ENCODE measurements at regions not wholly inside any gene's neighbourhood (a gene's known extent, or its start where the extent isn't known, plus 50 kb on each side); places are given as distances from the start of the nearest gene placed in this dataset.

DNA sequence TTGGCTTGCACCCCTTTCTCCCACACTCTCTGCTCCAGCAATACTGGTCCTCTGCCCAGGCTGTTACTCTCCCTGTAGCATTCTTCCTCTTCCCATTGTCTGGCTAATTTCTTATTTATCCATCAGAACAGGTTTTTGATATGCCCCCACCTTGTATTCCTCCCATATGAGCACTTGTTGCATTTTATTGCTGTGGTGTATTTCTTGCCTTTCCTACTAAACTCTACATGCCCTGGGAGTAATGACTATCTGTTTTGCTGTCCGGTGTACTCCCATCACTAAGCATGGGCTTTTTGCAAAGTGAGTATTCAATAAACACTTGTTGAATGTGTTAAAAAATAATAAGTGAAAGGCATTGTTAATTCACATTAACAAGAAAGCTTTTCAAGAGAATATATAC is 104.3 kb upstream of the RANBP3L start:
- RAD21 ChIA-PET (ENCODE audit: low non-redundant PET in 1 of 2, low total read pairs in 2 of 2, uncharacterized antibody in 2 of 2, unreplicated experiment in 2 of 2): no interaction called here

DNA sequence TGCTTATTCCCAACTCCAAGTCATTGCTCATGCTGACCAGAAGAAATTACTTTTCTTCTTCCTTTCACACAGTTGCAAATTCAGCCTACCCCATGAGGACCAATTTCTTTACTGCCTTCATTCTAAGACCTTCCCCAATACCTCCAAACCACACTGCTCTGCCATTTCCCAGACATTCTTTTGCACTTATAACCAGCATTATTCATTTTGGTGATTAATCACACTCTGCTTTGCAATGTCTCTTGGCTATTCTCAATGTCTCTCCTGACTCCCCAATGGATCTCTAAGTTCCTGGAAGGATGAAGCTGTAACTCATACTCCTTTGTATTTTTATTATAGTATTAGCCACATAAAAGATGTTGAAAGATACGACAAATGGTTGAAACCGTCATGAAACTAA is 105.7 kb upstream of the RANBP3L start:
- TF ChIP-seq ELF1 (IDR thresholded peaks at IDR 0.05; ENCODE audit: borderline replicate concordance, low read depth): no peak
- no peak for TF ChIP-seq SP1 (IDR thresholded peaks at IDR 0.05; ENCODE audit: low read depth)
- no peak for TF ChIP-seq POLR2A (IDR thresholded peaks at IDR 0.05; ENCODE audit: borderline replicate concordance, extremely low read depth, insufficient read depth, insufficient read length)
- TF ChIP-seq, protein P1, sequence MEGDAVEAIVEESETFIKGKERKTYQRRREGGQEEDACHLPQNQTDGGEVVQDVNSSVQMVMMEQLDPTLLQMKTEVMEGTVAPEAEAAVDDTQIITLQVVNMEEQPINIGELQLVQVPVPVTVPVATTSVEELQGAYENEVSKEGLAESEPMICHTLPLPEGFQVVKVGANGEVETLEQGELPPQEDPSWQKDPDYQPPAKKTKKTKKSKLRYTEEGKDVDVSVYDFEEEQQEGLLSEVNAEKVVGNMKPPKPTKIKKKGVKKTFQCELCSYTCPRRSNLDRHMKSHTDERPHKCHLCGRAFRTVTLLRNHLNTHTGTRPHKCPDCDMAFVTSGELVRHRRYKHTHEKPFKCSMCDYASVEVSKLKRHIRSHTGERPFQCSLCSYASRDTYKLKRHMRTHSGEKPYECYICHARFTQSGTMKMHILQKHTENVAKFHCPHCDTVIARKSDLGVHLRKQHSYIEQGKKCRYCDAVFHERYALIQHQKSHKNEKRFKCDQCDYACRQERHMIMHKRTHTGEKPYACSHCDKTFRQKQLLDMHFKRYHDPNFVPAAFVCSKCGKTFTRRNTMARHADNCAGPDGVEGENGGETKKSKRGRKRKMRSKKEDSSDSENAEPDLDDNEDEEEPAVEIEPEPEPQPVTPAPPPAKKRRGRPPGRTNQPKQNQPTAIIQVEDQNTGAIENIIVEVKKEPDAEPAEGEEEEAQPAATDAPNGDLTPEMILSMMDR (IDR thresholded peaks at IDR 0.05 in 2 of 3, conservative IDR thresholded peaks at IDR 0.05 in 1 of 3; ENCODE audit: borderline replicate concordance in 1 of 3, insufficient read depth in 1 of 3, low read depth in 2 of 3, low read length in 2 of 3): no peak
- TF ChIP-seq, protein P2, sequence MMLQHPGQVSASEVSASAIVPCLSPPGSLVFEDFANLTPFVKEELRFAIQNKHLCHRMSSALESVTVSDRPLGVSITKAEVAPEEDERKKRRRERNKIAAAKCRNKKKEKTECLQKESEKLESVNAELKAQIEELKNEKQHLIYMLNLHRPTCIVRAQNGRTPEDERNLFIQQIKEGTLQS (IDR thresholded peaks at IDR 0.05): no peak
- no peak for TF ChIP-seq EGR1 (IDR thresholded peaks at IDR 0.05; ENCODE audit: low read depth)
- TF ChIP-seq CEBPB (IDR thresholded peaks at IDR 0.05; ENCODE audit: low read depth): no peak
- no peak for TF ChIP-seq FOSL1 (IDR thresholded peaks at IDR 0.05; ENCODE audit: low read depth)
- TF ChIP-seq CBX3 (IDR thresholded peaks at IDR 0.05; ENCODE audit: low read depth): no peak
- TF ChIP-seq JUND (IDR thresholded peaks at IDR 0.05): no peak
- no peak for TF ChIP-seq RAD21 (IDR thresholded peaks at IDR 0.05; ENCODE audit: low read depth)
- TF ChIP-seq SRF (IDR thresholded peaks at IDR 0.05; ENCODE audit: low read depth): no peak
- no peak for TF ChIP-seq ZFX (IDR thresholded peaks at IDR 0.05)
- TF ChIP-seq, protein P3, sequence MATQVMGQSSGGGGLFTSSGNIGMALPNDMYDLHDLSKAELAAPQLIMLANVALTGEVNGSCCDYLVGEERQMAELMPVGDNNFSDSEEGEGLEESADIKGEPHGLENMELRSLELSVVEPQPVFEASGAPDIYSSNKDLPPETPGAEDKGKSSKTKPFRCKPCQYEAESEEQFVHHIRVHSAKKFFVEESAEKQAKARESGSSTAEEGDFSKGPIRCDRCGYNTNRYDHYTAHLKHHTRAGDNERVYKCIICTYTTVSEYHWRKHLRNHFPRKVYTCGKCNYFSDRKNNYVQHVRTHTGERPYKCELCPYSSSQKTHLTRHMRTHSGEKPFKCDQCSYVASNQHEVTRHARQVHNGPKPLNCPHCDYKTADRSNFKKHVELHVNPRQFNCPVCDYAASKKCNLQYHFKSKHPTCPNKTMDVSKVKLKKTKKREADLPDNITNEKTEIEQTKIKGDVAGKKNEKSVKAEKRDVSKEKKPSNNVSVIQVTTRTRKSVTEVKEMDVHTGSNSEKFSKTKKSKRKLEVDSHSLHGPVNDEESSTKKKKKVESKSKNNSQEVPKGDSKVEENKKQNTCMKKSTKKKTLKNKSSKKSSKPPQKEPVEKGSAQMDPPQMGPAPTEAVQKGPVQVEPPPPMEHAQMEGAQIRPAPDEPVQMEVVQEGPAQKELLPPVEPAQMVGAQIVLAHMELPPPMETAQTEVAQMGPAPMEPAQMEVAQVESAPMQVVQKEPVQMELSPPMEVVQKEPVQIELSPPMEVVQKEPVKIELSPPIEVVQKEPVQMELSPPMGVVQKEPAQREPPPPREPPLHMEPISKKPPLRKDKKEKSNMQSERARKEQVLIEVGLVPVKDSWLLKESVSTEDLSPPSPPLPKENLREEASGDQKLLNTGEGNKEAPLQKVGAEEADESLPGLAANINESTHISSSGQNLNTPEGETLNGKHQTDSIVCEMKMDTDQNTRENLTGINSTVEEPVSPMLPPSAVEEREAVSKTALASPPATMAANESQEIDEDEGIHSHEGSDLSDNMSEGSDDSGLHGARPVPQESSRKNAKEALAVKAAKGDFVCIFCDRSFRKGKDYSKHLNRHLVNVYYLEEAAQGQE (IDR thresholded peaks at IDR 0.05; ENCODE audit: low read depth): no peak
- TF ChIP-seq EZH2 (IDR thresholded peaks at IDR 0.05): no peak
- no peak for TF ChIP-seq TCF7L2 (IDR thresholded peaks at IDR 0.05; ENCODE audit: borderline replicate concordance, extremely low read depth, insufficient read depth, insufficient read length)
- no peak for TF ChIP-seq SIN3A (IDR thresholded peaks at IDR 0.05; ENCODE audit: low read depth)
- H3K27ac ChIP-seq (ENCODE audit: low read depth, low read length): no peak overlapping the region
- ATAC-seq: no peak
- no peak for DNase-seq (ENCODE audit: low read depth, low spot score)
- no peak overlapping the region for H3K4me2 ChIP-seq (ENCODE audit: low read length)
- POLR2A ChIA-PET: no interaction called here
- H3K9me3 ChIP-seq (ENCODE audit: control insufficient read depth in 1 of 2, insufficient read depth in 1 of 2, low read depth in 1 of 2, low read length in 2 of 2): no peaks in the 10 kb centered on the region
- H3K4me1 ChIP-seq (ENCODE audit: control insufficient read depth in 1 of 2, insufficient read depth in 2 of 2, low read length in 2 of 2): no peaks in the 10 kb centered on the region
- no peaks in the 10 kb centered on the region for H3K9me2 ChIP-seq (ENCODE audit: insufficient read depth)
- H3K36me3 ChIP-seq (ENCODE audit: control insufficient read depth in 1 of 2, insufficient read depth in 2 of 2, low read length in 2 of 2): no peaks in the 10 kb centered on the region
- intact Hi-C loops (cut with micrococcal nuclease): no loop called here
- no peak overlapping the region for H3K4me3 ChIP-seq (replicated peaks in 1 of 2; ENCODE audit: low read depth in 1 of 2, low read length in 2 of 2)
- CTCF ChIA-PET: interaction anchor here (2.3 kb wide), 1 partner anchor 283 kb away, joined by 5 read pairs; no protein-coding TSS in a partner anchor
- H3K79me2 ChIP-seq (ENCODE audit: insufficient read depth, low read length): no peaks in the 10 kb centered on the region
- no TSS peak for BruUV-seq (replicated peaks)
- H3K9ac ChIP-seq (ENCODE audit: low read length): no peak overlapping the region
- no peak overlapping the region for H2AFZ ChIP-seq (ENCODE audit: low read depth, low read length, poor library complexity, severe bottlenecking)
- RAD21 ChIA-PET (ENCODE audit: low non-redundant PET in 1 of 2, low total read pairs in 2 of 2, uncharacterized antibody in 2 of 2, unreplicated experiment in 2 of 2): no interaction called here
- H4K20me1 ChIP-seq (ENCODE audit: insufficient read depth): no peaks in the 10 kb centered on the region
- no peaks in the 10 kb centered on the region for H3K27me3 ChIP-seq (ENCODE audit: insufficient read depth, low read length)

More for the DNA sequence above, 104.3 kb upstream of the RANBP3L start:
- Histone ChIP-seq H3K36me3 (ENCODE audit: control insufficient read depth in 1 of 2, insufficient read depth in 2 of 2, low read length in 2 of 2) (no peaks in the 10 kb centered on the region), H3K9ac (ENCODE audit: low read length) (no peak overlapping the region), H3K9me2 (ENCODE audit: insufficient read depth) (no peaks in the 10 kb centered on the region), H3K27ac (ENCODE audit: low read depth, low read length) (no peak overlapping the region), H3K4me3 (replicated peaks in 1 of 2; ENCODE audit: low read depth in 1 of 2, low read length in 2 of 2) (no peak overlapping the region), H3K9me3 (ENCODE audit: control insufficient read depth in 1 of 2, insufficient read depth in 1 of 2, low read depth in 1 of 2, low read length in 2 of 2) (no peaks in the 10 kb centered on the region), H3K27me3 (ENCODE audit: insufficient read depth, low read length) (no peaks in the 10 kb centered on the region), H4K20me1 (ENCODE audit: insufficient read depth) (no peaks in the 10 kb centered on the region), H3K79me2 (ENCODE audit: insufficient read depth, low read length) (no peaks in the 10 kb centered on the region), H3K4me1 (ENCODE audit: control insufficient read depth in 1 of 2, insufficient read depth in 2 of 2, low read length in 2 of 2) (no peaks in the 10 kb centered on the region), H3K4me2 (ENCODE audit: low read length) (no peak overlapping the region), H2AFZ (ENCODE audit: low read depth, low read length, poor library complexity, severe bottlenecking) (no peak overlapping the region)
- ChIA-PET POLR2A (no interaction called here), CTCF (no interaction called here)
- TF ChIP-seq EGR1 (IDR thresholded peaks at IDR 0.05; ENCODE audit: low read depth) (no peak), YY1 (IDR thresholded peaks at IDR 0.05; ENCODE audit: extremely low read depth, insufficient replicate concordance, low read depth, low read length) (no peak), RAD21 (IDR thresholded peaks at IDR 0.05; ENCODE audit: low read depth) (no peak), EZH2 (IDR thresholded peaks at IDR 0.05) (no peak), POLR2AphosphoS5 (IDR thresholded peaks at IDR 0.05; ENCODE audit: low read depth, low read length) (no peak), ZNF274 (IDR thresholded peaks at IDR 0.05; ENCODE audit: low read depth, low read length) (no peak)
- intact Hi-C loops (cut with micrococcal nuclease): no loop called here
- DNase-seq (ENCODE audit: low read depth, low spot score) (no peak), ATAC-seq (no peak)
- no TSS peak for BruUV-seq (replicated peaks)

All from HCT116 (cell line).